ENCODE measurements at regions not wholly inside any gene's neighbourhood (a gene's known extent, or its start where the extent isn't known, plus 50 kb on each side); places are given as distances from the start of the nearest gene placed in this dataset.
"Not testable (repeated sequence)": the region's sequence is repeated elsewhere in the genome, so short reads cannot be mapped to it uniquely, and the experiment has no call there.

DNA sequence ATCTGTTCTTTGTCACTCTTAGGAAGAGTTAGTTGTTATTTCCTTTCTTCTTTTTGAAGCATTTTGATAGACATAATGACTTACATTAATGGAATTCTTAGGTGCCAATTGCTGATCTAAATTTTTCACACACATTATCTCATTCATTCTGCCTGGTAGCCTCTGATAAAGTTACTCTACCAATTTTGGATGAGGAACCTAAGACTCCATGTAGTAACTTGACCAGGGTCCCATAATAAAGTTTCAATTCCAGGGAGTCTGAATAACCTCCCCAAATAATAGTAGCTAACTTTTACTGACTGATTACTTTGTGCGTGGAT is 73.2 kb upstream of the CITED2 start:
- H3K27me3 ChIP-seq (ENCODE audit: low read length) = no peaks in the 10 kb centered on the region
- no peak overlapping the region for H2AFZ ChIP-seq (ENCODE audit: low read depth, low read length, severe bottlenecking)
- H4K20me1 ChIP-seq (ENCODE audit: low read depth, low read length) = no peaks in the 10 kb centered on the region
- no peaks in the 10 kb centered on the region for H3K79me2 ChIP-seq (ENCODE audit: insufficient read depth, low read length)
- H3K4me2 ChIP-seq (ENCODE audit: low read depth, low read length, poor library complexity, severe bottlenecking) = no peak overlapping the region
- no peak overlapping the region for H3K4me3 ChIP-seq (ENCODE audit: insufficient read depth, low read length, poor library complexity, severe bottlenecking)
- no peaks in the 10 kb centered on the region for H3K36me3 ChIP-seq (ENCODE audit: low read length)
- H3K9me3 ChIP-seq (ENCODE audit: insufficient read depth, low read length) = no peaks in the 10 kb centered on the region
- no peaks in the 10 kb centered on the region for H3K9me2 ChIP-seq (replicated peaks; ENCODE audit: insufficient read depth, low read length)
- TF ChIP-seq, protein P1, sequence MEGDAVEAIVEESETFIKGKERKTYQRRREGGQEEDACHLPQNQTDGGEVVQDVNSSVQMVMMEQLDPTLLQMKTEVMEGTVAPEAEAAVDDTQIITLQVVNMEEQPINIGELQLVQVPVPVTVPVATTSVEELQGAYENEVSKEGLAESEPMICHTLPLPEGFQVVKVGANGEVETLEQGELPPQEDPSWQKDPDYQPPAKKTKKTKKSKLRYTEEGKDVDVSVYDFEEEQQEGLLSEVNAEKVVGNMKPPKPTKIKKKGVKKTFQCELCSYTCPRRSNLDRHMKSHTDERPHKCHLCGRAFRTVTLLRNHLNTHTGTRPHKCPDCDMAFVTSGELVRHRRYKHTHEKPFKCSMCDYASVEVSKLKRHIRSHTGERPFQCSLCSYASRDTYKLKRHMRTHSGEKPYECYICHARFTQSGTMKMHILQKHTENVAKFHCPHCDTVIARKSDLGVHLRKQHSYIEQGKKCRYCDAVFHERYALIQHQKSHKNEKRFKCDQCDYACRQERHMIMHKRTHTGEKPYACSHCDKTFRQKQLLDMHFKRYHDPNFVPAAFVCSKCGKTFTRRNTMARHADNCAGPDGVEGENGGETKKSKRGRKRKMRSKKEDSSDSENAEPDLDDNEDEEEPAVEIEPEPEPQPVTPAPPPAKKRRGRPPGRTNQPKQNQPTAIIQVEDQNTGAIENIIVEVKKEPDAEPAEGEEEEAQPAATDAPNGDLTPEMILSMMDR (IDR thresholded peaks at IDR 0.05; ENCODE audit: insufficient read depth, low read length, poor library complexity, severe bottlenecking) = no peak
- TF ChIP-seq EZH2phosphoT487 (conservative IDR thresholded peaks at IDR 0.05; ENCODE audit: low read length) = no peak
- no peaks in the 10 kb centered on the region for H3F3A ChIP-seq (ENCODE audit: insufficient read depth)
- H3K27ac ChIP-seq (ENCODE audit: low read depth, low read length) = no peak overlapping the region
- no peak overlapping the region for H3K9ac ChIP-seq (ENCODE audit: low read length)

DNA sequence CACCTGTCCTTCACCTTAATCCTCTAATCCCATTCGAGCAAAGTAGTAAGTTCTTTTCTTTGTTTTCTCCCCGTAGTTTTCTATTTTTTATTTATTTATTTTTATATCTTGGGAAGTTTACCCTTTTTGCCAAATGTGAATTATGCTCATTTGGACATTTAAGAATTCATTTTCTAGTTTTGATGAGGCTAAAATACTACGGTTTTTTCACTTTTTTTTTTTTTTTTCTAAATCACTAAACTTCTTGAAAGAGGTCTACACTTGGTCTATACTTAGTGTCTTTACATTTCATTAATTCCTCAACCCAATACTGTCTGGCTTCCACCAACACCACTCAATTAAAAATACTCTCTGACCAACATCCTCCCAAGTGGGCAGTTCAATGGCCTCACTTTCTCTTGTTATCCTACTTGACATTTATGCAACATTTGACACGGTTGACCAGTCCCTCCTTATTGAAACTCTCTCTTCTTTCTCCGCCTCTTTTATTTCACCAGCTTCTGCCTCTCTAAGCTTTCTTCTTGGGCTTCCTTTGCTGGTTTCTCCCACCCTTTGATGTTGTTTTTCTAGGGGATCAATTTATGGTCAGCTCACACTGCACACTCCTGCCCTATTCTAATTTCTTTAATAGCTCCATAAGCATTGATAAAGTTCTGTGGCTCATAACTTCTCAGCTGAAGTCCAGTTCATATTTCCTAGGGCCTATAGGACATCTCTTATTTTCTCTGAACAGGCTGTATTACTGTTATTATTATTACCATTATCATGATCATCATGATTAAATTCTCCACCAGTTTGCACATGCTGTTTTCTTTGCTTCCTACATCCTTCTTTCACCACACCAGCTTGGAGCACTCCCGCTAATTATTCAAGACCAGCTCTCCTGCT is 72.6 kb upstream of the CITED2 start:
- Histone ChIP-seq H2AFZ (ENCODE audit: low read depth, low read length, severe bottlenecking) (no peak overlapping the region), H3K9me2 (replicated peaks; ENCODE audit: insufficient read depth, low read length) (no peaks in the 10 kb centered on the region), H3K27ac (ENCODE audit: low read depth, low read length) (no peak overlapping the region), H3K9ac (ENCODE audit: low read length) (no peak overlapping the region), H3K4me2 (ENCODE audit: low read depth, low read length, poor library complexity, severe bottlenecking) (no peak overlapping the region), H3F3A (ENCODE audit: insufficient read depth) (no peaks in the 10 kb centered on the region), H3K4me3 (ENCODE audit: insufficient read depth, low read length, poor library complexity, severe bottlenecking) (no peak overlapping the region), H3K27me3 (ENCODE audit: low read length) (no peaks in the 10 kb centered on the region), H3K9me3 (ENCODE audit: insufficient read depth, low read length) (no peaks in the 10 kb centered on the region), H4K20me1 (ENCODE audit: low read depth, low read length) (no peaks in the 10 kb centered on the region), H3K36me3 (ENCODE audit: low read length) (no peaks in the 10 kb centered on the region), H3K79me2 (ENCODE audit: insufficient read depth, low read length) (no peaks in the 10 kb centered on the region)
- no peak for TF ChIP-seq EZH2phosphoT487 (conservative IDR thresholded peaks at IDR 0.05; ENCODE audit: low read length)
- TF ChIP-seq, protein P1 (IDR thresholded peaks at IDR 0.05; ENCODE audit: insufficient read depth, low read length, poor library complexity, severe bottlenecking) = no peak

DNA sequence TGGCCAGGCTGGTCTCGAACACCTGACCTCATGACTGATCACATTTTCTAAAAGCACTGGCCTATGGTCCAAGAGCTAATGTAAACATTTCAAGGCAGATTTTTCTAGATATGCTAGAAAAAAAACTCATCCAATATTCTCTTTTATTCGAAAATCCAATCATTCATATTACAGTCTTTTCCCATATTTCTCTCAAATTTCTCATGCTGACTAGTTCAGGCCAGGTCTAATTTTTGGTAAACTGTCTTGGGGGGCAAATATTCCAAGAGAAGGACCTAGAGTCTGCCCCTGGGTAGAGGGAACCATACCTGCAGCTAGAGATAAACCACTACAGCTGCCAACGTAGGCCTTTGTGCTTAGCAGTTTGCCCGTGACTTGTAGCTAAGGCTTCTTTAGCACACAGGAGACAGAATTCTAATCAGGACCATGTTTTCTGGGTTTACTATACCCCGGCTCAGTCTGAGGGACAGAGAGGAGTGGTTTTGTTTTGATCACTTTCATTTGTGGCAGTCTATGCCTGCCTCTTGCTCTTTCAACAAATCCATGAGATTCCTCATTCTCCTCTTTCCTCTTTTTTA is 71.8 kb upstream of the CITED2 start:
- Histone ChIP-seq H3F3A (ENCODE audit: insufficient read depth) (no peaks in the 10 kb centered on the region), H2AFZ (ENCODE audit: low read depth, low read length, severe bottlenecking) (no peak overlapping the region), H3K4me2 (ENCODE audit: low read depth, low read length, poor library complexity, severe bottlenecking) (no peak overlapping the region), H3K79me2 (ENCODE audit: insufficient read depth, low read length) (no peaks in the 10 kb centered on the region), H3K36me3 (ENCODE audit: low read length) (no peaks in the 10 kb centered on the region), H3K4me3 (ENCODE audit: insufficient read depth, low read length, poor library complexity, severe bottlenecking) (no peak overlapping the region), H4K20me1 (ENCODE audit: low read depth, low read length) (no peaks in the 10 kb centered on the region), H3K9me2 (replicated peaks; ENCODE audit: insufficient read depth, low read length) (no peaks in the 10 kb centered on the region), H3K27me3 (ENCODE audit: low read length) (no peaks in the 10 kb centered on the region), H3K9ac (ENCODE audit: low read length) (no peak overlapping the region), H3K9me3 (ENCODE audit: insufficient read depth, low read length) (no peaks in the 10 kb centered on the region), H3K27ac (ENCODE audit: low read depth, low read length) (no peak overlapping the region)
- TF ChIP-seq, protein P1 (IDR thresholded peaks at IDR 0.05; ENCODE audit: insufficient read depth, low read length, poor library complexity, severe bottlenecking) = no peak
- no peak for TF ChIP-seq EZH2phosphoT487 (conservative IDR thresholded peaks at IDR 0.05; ENCODE audit: low read length)

DNA sequence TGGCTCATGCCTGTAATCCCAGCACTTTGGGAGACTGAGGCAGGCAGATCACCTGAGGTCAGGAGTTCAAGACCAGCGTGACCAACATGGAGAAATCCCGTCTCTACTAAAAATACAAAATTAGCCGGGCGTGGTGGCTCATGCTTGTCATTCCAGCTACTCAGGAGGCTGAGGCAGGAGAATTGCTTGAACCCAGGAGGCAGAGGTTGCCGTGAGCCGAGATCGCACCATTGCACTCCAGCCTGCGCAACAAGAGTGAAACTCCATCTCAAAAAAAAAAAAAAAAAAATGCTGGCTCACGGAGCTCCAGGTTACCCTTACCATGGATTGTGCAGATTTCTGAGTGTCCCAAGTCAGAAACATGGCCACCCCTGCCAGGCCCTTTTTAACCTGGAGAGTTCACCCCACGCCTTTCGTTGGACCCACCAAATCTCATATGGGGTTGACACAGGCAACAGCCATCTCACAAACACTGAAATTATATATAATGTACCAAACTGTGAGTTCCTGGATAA is 69.9 kb upstream of the CITED2 start:
- not testable (repeated sequence) for H3K79me2 ChIP-seq (ENCODE audit: insufficient read depth, low read length); H3K4me2 ChIP-seq (ENCODE audit: low read depth, low read length, poor library complexity, severe bottlenecking); H3K27me3 ChIP-seq (ENCODE audit: low read length); H3K9me2 ChIP-seq (replicated peaks; ENCODE audit: insufficient read depth, low read length); H3K36me3 ChIP-seq (ENCODE audit: low read length); H4K20me1 ChIP-seq (ENCODE audit: low read depth, low read length); H3K4me3 ChIP-seq (ENCODE audit: insufficient read depth, low read length, poor library complexity, severe bottlenecking); H3K27ac ChIP-seq (ENCODE audit: low read depth, low read length); H3K9ac ChIP-seq (ENCODE audit: low read length); H3K9me3 ChIP-seq (ENCODE audit: insufficient read depth, low read length); H2AFZ ChIP-seq (ENCODE audit: low read depth, low read length, severe bottlenecking); H3F3A ChIP-seq (ENCODE audit: insufficient read depth)
